ENCODE measurements at regions not wholly inside any gene's neighbourhood (a gene's known extent, or its start where the extent isn't known, plus 50 kb on each side); places are given as distances from the start of the nearest gene placed in this dataset.

GRCh38 chr12:124650912-124651311 lies 83.5 kb upstream of the NCOR2 start:
- H3K27me3 Mint-ChIP-seq (ENCODE audit: insufficient read depth, unreplicated experiment), result no peaks in the 10 kb centered on the region
- TF ChIP-seq, protein P1, sequence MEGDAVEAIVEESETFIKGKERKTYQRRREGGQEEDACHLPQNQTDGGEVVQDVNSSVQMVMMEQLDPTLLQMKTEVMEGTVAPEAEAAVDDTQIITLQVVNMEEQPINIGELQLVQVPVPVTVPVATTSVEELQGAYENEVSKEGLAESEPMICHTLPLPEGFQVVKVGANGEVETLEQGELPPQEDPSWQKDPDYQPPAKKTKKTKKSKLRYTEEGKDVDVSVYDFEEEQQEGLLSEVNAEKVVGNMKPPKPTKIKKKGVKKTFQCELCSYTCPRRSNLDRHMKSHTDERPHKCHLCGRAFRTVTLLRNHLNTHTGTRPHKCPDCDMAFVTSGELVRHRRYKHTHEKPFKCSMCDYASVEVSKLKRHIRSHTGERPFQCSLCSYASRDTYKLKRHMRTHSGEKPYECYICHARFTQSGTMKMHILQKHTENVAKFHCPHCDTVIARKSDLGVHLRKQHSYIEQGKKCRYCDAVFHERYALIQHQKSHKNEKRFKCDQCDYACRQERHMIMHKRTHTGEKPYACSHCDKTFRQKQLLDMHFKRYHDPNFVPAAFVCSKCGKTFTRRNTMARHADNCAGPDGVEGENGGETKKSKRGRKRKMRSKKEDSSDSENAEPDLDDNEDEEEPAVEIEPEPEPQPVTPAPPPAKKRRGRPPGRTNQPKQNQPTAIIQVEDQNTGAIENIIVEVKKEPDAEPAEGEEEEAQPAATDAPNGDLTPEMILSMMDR (IDR thresholded peaks at IDR 0.05; ENCODE audit: insufficient read depth in 1 of 2, low read depth in 1 of 2, low read length in 1 of 2, severe bottlenecking in 1 of 2, unreplicated experiment in 1 of 2), result no peak
- DNase-seq, result no peak
- ChIA-PET POLR2A (no interaction called here), CTCF (no interaction called here)
- H3K27ac Mint-ChIP-seq (ENCODE audit: unreplicated experiment), result no peak overlapping the region
- BruUV-seq (replicated peaks), result no TSS peak
- peaks cover 6% of the 10 kb centered on the region for H3K36me3 Mint-ChIP-seq (ENCODE audit: insufficient read depth, unreplicated experiment)
- H3K27me3 ChIP-seq (replicated peaks; ENCODE audit: control insufficient read depth, insufficient read depth, low read length), result no peaks in the 10 kb centered on the region
- no peaks in the 10 kb centered on the region for H3K36me3 ChIP-seq (ENCODE audit: control insufficient read depth, insufficient read depth, low read length)
- peaks cover 14% of the 10 kb centered on the region for H3K9me3 Mint-ChIP-seq (ENCODE audit: unreplicated experiment)
- peaks cover 21% of the 10 kb centered on the region for H3K9me3 ChIP-seq
- H3K4me1 Mint-ChIP-seq (ENCODE audit: low read depth, unreplicated experiment), result no peaks in the 10 kb centered on the region
- H3K4me1 ChIP-seq, result no peaks in the 10 kb centered on the region
- intact Hi-C loops (cut with micrococcal nuclease; ENCODE audit: unreplicated experiment), result no loop called here
- no peak overlapping the region for H3K4me3 ChIP-seq (ENCODE audit: low read depth, low read length)
- H3K4me3 Mint-ChIP-seq (ENCODE audit: unreplicated experiment), result no peak overlapping the region

GRCh38 chr12:124648710-124649384 lies 81.4 kb upstream of the NCOR2 start:
- H3K4me3 Mint-ChIP-seq (ENCODE audit: unreplicated experiment), result no peak overlapping the region
- CTCF ChIA-PET, result no interaction called here

DNA sequence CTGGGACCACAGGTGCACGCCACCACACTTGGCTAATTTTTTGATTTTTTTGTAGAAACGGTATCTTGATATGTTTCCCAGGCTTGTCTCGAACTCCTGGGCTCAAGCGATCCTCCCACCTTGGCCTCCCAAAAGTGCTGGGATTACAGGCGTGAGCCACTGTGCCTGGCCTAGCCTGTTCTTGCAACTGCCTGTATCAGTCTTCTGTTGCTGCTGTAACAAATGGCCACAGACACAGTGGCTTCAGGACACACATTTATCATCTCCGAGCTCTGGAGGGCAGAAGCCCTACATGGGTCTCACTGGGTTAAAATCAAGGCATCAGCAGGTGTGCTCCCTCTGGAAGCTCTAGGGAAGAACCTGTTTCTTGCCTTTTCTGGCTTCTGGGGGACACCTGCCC lies 79.9 kb upstream of the NCOR2 start:
- Histone ChIP-seq H3K27me3 (replicated peaks; ENCODE audit: control insufficient read depth, insufficient read depth, low read length) (no peaks in the 10 kb centered on the region), H3K4me3 (ENCODE audit: low read depth, low read length) (no peak overlapping the region), H3K4me1 (no peaks in the 10 kb centered on the region), H3K36me3 (ENCODE audit: control insufficient read depth, insufficient read depth, low read length) (no peaks in the 10 kb centered on the region), H3K9me3 (peaks cover 21% of the 10 kb centered on the region)
- ChIA-PET CTCF (no interaction called here), POLR2A (no interaction called here)
- Mint-ChIP-seq H3K36me3 (ENCODE audit: insufficient read depth, unreplicated experiment) (peaks cover 6% of the 10 kb centered on the region), H3K4me3 (ENCODE audit: unreplicated experiment) (no peak overlapping the region), H3K9me3 (ENCODE audit: unreplicated experiment) (peaks cover 14% of the 10 kb centered on the region), H3K27ac (ENCODE audit: unreplicated experiment) (no peak overlapping the region), H3K27me3 (ENCODE audit: insufficient read depth, unreplicated experiment) (no peaks in the 10 kb centered on the region), H3K4me1 (ENCODE audit: low read depth, unreplicated experiment) (no peaks in the 10 kb centered on the region)
- DNase-seq, result no peak
- no TSS peak for BruUV-seq (replicated peaks)
- TF ChIP-seq, protein P1 (IDR thresholded peaks at IDR 0.05; ENCODE audit: insufficient read depth in 1 of 2, low read depth in 1 of 2, low read length in 1 of 2, severe bottlenecking in 1 of 2, unreplicated experiment in 1 of 2), result no peak
- intact Hi-C loops (cut with micrococcal nuclease; ENCODE audit: unreplicated experiment), result no loop called here

More at GRCh38 chr12:124648710-124649384, 81.4 kb upstream of the NCOR2 start:
- TF ChIP-seq, protein P1 (IDR thresholded peaks at IDR 0.05; ENCODE audit: insufficient read depth in 1 of 2, low read depth in 1 of 2, low read length in 1 of 2, severe bottlenecking in 1 of 2, unreplicated experiment in 1 of 2), result no peak
- peaks cover 14% of the 10 kb centered on the region for H3K9me3 Mint-ChIP-seq (ENCODE audit: unreplicated experiment)
- no peaks in the 10 kb centered on the region for H3K36me3 ChIP-seq (ENCODE audit: control insufficient read depth, insufficient read depth, low read length)
- H3K27ac Mint-ChIP-seq (ENCODE audit: unreplicated experiment), result no peak overlapping the region
- DNase-seq, result no peak
- POLR2A ChIA-PET, result no interaction called here
- no peaks in the 10 kb centered on the region for H3K27me3 Mint-ChIP-seq (ENCODE audit: insufficient read depth, unreplicated experiment)
- no peaks in the 10 kb centered on the region for H3K4me1 ChIP-seq
- no peak overlapping the region for H3K4me3 ChIP-seq (ENCODE audit: low read depth, low read length)
- H3K27me3 ChIP-seq (replicated peaks; ENCODE audit: control insufficient read depth, insufficient read depth, low read length), result no peaks in the 10 kb centered on the region
- no peaks in the 10 kb centered on the region for H3K4me1 Mint-ChIP-seq (ENCODE audit: low read depth, unreplicated experiment)
- intact Hi-C loops (cut with micrococcal nuclease; ENCODE audit: unreplicated experiment), result loop anchor here (1.0 kb wide), 1 partner anchor 44 kb away; no protein-coding TSS in a partner anchor
- H3K36me3 Mint-ChIP-seq (ENCODE audit: insufficient read depth, unreplicated experiment), result peaks cover 6% of the 10 kb centered on the region
- peaks cover 21% of the 10 kb centered on the region for H3K9me3 ChIP-seq
- BruUV-seq (replicated peaks), result no TSS peak
